GM21717 (cell line): ENCODE measurements at regions not wholly inside any gene's neighbourhood (a gene's known extent, or its start where the extent isn't known, plus 50 kb on each side); places are given as distances from the start of the nearest gene placed in this dataset.

ENCODE experiments used
- ATAC-seq: cut with Tn5 transposase; IDR thresholded peaks from one replicate; pipeline ENCODE4 v1.9.1; 2021; ENCODE audit warnings: mild to moderate bottlenecking, moderate library complexity; ENCODE audit not compliant: unreplicated experiment

DNA sequence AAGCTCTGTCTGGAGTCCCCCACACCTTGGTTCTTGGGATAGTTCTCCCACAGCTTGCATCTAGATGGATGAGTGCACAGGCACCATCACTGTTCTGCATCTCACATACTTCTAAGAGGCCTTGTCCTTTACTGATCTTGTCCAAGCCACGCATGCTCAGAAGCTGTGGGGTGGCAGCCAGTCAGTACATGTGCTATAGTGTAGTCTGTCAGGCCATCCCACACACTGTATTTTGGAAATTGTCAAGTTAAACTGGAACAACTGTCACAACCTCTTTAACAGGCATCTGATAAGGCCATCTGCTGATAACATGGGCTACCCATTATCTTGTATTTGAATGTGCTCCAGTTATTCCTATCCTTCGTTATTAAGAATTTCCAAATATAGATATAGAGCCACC, 296.5 kb upstream of the AZI2 start:
- no peak for ATAC-seq

- ATAC-seq = no peak
These were observed 297.8 kb upstream of the AZI2 start for GRCh38 chr3:28646435-28646834.

- no peak for ATAC-seq
These were observed 300.6 kb upstream of the AZI2 start for GRCh38 chr3:28649266-28649665.

GRCh38 chr3:28651159-28651558, 302.5 kb upstream of the AZI2 start:
- no peak for ATAC-seq

DNA sequence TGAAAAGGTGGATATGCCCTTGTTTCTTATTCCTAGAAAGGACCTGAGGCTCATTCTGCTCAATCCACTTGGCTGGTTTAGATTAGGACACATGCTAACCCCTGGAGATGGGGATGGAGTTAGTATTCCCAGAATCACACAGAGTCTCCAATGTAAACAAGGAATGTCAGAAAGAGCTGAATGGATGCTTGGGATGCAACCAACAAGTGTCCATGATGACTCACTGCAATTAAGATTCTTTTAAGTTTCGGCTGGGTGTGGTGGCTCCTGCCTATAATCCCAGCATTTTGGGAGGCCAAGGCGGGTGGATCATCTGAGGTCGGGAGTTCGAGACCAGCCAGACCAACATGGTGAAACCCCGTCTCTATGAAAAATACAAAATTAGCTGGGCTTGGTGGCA, 315.5 kb upstream of the AZI2 start:
- ATAC-seq = no peak

DNA sequence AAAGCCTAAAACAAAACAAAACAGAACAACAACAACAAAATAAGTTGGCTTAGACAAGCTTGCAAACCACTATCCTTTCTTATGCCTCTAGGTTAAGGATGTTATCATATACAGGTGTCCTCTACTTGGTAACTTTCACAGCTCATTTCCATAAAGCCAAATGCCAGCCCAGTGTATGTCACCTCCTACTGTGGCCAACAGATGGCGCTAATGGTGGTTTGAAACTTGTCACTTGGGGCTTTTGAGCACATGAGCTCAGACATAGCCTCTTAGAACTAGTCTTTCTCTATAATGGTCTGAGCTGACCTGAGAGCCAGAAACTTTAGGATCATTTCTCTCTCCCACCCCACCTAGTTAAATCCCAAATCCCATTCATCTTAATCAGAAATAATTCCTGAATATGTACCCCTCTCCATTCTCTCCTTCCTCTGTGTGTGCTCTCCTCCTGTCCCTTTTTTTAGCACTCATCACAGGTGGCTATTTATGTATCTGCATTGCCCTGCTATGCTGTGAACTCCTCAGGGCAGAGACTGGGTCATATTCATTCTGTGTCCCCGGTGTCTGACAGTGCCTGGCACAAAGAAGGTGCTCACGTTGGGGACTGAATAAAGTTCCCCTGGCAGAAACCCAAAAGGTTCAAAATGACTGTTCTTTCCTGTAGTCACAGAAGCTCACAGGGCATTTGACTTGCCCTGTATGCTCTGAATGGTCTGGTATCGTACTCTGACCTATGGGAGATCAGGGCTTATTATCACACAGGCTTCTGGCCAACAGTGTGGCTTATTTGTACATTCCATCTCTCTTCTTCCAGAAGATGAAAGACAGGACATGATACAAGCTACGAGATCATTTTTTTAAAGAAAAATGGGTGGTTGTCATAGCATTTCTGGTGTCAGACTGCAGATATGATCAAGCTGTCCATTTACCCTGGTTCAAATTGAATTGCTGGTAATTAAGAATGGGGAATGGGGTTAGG, 319.3 kb upstream of the AZI2 start:
- ATAC-seq = peak; percentile 94

DNA sequence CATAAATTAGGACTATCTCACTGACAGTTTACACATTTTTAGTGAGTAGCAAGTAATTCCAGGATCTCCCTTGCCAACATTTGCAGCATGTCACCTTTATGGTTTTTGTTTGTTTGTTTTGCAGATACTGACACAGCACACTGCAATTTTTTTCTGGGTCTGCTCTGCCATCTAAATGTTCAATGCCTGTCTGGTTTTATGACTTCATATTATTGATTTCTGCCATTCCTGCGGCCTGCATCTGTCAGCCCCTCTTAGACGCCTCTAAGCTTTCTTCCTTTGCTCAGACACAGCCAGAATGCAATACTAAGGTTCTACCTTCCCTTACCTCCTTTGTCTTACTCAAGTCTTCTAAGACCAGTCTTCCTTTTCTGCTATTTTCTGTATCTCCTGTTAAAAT, 321.2 kb upstream of the AZI2 start:
- ATAC-seq = no peak

DNA sequence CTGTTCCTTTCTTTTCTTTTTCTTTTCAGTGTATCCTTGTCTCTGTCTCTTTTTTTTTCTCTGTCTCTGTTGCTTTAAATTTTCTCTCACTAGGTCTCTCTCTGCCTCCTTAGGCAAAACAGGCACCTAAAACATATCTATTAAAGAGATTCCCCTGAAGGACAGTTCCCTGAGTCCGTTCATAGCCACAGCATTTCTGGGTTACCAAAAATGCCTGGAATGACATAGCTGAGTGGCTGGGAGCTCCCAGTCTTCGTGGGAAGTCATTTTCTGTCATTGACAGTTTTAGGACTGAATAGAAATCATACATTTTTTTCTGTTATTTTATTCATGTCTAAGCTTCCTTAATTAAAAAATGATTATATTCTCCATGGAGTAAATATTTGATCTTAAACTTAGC, 323.8 kb upstream of the AZI2 start:
- no peak for ATAC-seq

GRCh38 chr3:28673446-28673845, 324.8 kb upstream of the AZI2 start:
- ATAC-seq = no peak

DNA sequence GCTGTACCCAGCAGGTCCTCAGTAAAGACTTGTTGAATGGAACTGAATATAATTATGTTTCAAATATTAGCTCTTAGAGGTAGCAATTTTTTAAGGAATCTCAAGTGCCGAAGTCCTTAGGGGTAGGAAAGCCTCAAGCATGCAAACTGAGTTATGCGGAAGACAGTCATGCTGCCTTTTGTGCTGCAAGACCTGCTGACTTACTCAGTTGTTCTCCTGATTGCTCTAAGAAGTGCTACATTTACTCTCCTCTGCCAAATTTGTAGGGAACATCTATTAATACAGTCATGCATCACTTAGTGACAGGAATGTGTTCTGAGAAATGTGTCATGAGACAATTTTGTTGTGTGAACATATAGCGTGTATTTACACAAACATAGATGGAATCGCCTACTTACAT, 325.6 kb upstream of the AZI2 start:
- no peak for ATAC-seq

GRCh38 chr3:28677581-28677980, 329.0 kb upstream of the AZI2 start:
- ATAC-seq = no peak

GRCh38 chr3:28678086-28678485, 329.5 kb upstream of the AZI2 start:
- no peak for ATAC-seq

- no peak for ATAC-seq
These were observed 331.4 kb upstream of the AZI2 start for GRCh38 chr3:28680050-28680449.

GRCh38 chr3:28682121-28682520, 333.5 kb upstream of the AZI2 start:
- ATAC-seq = no peak

- ATAC-seq = no peak
These were observed 341.6 kb upstream of the AZI2 start for GRCh38 chr3:28690176-28690575.

GRCh38 chr3:28698706-28699105, 350.1 kb upstream of the AZI2 start:
- ATAC-seq = no peak

- no peak for ATAC-seq
These were observed 350.7 kb upstream of the AZI2 start for GRCh38 chr3:28699283-28699682.

GRCh38 chr3:28700728-28701127, 352.1 kb upstream of the AZI2 start:
- ATAC-seq = no peak

DNA sequence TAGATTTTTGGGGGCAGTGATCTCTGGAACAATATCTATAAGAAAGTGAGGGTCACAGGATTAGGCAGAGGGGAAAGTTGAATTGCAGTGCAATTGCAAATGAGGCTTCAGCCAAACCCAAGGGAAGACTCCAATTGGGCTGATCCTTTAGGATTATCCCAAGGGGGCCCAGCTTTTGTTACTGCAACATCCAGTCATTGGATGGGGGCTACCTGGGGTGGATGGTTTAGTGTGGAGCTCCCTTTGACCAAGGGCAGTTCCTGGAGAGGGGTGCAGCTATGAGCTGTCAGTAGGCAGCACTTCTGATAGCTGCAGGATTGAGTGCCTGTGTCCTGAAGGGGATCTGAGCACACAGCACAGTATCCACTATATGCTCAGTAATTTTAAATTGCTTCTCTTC, 355.2 kb upstream of the AZI2 start:
- ATAC-seq = no peak

GRCh38 chr3:28711293-28711692, 362.7 kb upstream of the AZI2 start:
- no peak for ATAC-seq

- no peak for ATAC-seq
These were observed 368.3 kb upstream of the AZI2 start for GRCh38 chr3:28716939-28717338.

DNA sequence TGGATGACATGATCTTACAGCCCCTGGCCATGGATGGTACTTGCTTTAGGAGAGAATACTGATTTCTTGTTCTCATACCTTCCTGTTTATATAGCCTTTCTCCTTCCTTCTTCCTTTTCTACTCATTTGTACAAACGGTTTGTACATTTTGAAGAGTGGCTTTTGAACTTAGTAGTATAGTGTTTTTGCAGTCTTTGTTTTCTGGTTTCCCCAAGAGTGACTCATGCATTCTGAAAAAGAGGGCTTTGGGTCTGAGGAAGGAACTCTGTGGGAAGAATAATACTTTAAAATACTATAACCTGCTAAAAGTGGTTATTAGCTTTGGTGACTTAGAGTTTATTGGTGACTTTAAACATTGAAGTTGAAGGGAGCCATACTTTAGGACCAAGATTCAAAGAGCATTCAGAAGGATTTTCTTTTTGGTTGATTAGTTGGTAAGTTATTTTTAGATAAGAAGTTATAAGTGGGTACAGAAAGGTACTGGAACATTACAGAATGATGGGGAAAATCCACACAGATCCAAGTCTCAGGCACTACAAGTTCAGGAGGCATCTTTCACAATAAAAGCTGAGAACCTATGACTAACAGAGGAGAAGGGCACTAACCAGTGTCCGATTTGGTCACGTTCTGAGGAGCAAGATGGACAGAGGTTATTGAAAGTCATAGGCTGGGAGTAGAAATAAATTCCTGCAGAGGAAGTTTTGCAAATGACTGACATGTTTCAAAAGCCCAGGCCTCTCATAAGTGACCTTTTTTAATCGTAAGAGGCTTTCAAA, 369.6 kb upstream of the AZI2 start:
- no peak for ATAC-seq
